AG10803 (cell line): ENCODE measurements at regions not wholly inside any gene's neighbourhood (a gene's known extent, or its start where the extent isn't known, plus 50 kb on each side); places are given as distances from the start of the nearest gene placed in this dataset.
A peak's percentile ranks its signal among the peaks of the same experiment; 100 is the strongest.
"Not testable (repeated sequence)": the region's sequence is repeated elsewhere in the genome, so short reads cannot be mapped to it uniquely, and the experiment has no call there.

Source experiments
- DNase-seq: peaks from one replicate; pipeline ENCODE4 v3.0.0; 2010; ENCODE audit warnings: low read depth
- H3K4me3 ChIP-seq: 2 replicates; pipeline ENCODE4 v1.5.1; 2011; ENCODE audit warnings: mild to moderate bottlenecking, low read length, control low read depth
- TF ChIP-seq, protein P1 (sequence below): conservative IDR thresholded peaks from 2 replicates; pipeline ENCODE4 v1.5.1; 2011; ENCODE audit warnings: mild to moderate bottlenecking, low read length, control low read depth, inconsistent platforms

- no peak overlapping the region for H3K4me3 ChIP-seq
- TF ChIP-seq, protein P1, sequence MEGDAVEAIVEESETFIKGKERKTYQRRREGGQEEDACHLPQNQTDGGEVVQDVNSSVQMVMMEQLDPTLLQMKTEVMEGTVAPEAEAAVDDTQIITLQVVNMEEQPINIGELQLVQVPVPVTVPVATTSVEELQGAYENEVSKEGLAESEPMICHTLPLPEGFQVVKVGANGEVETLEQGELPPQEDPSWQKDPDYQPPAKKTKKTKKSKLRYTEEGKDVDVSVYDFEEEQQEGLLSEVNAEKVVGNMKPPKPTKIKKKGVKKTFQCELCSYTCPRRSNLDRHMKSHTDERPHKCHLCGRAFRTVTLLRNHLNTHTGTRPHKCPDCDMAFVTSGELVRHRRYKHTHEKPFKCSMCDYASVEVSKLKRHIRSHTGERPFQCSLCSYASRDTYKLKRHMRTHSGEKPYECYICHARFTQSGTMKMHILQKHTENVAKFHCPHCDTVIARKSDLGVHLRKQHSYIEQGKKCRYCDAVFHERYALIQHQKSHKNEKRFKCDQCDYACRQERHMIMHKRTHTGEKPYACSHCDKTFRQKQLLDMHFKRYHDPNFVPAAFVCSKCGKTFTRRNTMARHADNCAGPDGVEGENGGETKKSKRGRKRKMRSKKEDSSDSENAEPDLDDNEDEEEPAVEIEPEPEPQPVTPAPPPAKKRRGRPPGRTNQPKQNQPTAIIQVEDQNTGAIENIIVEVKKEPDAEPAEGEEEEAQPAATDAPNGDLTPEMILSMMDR = no peak
- no peak for DNase-seq
These were observed 674.4 kb downstream of the TYW1 start for GRCh38 chr7:67671006-67671548.

DNA sequence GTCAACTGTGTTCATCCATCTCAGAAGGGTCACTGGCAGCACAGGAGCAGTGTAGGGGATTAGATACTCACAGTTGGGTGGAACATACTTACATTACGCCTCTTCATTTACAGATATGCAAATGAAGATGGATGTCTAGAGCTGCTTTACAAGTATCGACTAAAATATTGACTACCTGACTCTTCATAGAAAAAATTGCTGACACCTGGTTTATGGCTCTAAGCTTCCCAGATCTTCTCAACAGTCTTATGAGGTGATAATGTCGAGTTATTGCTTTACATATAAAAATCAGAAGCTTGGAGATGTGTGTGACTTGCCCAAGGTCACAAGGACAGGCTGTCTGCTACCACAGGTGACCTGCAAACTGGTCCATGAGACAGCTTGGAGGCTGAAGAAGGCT lies 677.2 kb downstream of the TYW1 start:
- no peak overlapping the region for H3K4me3 ChIP-seq
- TF ChIP-seq, protein P1 = no peak
- DNase-seq = no peak

DNA sequence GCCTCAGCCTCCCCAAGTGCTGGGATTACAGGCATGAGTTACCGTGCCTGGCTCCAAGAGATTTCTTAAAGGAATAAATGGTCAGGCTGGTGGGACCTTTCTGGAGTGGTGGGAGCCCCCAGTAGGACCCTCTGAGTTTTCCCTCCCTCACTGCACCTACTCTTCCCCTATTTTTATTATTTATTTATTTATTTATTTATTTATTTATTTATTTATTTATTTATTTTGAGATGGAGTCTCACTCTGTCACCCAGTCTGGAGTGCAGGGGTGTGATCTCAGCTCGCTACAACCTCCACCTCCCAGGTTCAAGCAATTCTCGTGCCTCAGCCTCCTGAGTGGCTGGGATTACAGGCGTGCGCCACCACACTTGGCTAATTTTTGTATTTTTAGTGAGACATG lies 678.2 kb downstream of the TYW1 start:
- DNase-seq, H3K4me3 ChIP-seq: not testable (repeated sequence)

- no peak overlapping the region for H3K4me3 ChIP-seq
- TF ChIP-seq, protein P1 = no peak
- DNase-seq = no peak
These were observed 679.3 kb downstream of the TYW1 start for GRCh38 chr7:67675971-67676370.

DNA sequence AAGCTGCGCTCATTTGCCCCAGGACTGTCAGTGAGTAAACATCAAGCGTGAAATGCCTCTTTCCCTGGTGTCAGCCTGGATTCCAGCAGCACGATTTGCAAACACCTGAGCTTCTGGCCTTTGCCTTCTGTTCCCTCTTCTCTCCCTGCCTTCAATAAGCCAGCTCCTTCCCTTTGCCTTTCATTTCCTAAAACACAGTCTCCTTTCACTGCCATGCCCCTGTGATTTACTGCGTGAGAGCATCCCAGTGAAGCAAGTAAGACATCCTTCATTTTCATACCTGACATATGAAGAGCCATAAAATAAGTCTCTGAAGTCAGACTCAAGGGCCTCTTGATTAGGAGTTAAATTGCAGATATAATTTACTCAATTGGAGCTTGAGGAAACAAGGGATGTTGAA lies 681.8 kb downstream of the TYW1 start:
- TF ChIP-seq, protein P1 = no peak
- no peak overlapping the region for H3K4me3 ChIP-seq
- no peak for DNase-seq

DNA sequence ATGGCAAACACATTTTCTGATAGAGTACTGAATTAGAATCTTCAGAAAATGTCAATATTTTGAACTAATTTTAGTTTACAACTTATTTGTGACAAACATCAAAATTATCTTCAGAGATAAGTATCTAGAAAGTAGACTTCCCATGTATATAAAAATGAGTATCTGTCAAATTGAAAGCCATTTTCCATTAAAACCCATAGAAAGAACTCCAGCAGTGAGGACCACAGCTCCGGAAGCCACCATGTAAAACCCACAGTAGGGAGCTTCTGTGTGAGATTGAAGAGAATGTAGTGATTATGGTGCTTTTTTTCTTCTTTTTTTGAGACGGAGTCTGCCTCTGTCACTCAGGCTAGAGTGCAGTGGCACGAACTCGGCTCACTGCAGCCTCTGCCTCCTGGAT lies 687.0 kb downstream of the TYW1 start:
- TF ChIP-seq, protein P1 = no peak
- DNase-seq = no peak

GRCh38 chr7:67690700-67691099 lies 694.1 kb downstream of the TYW1 start:
- H3K4me3 ChIP-seq = no peak overlapping the region
- TF ChIP-seq, protein P1 = no peak
- no peak for DNase-seq

More for the DNA sequence above, 687.0 kb downstream of the TYW1 start:
- H3K4me3 ChIP-seq = no peak overlapping the region

DNA sequence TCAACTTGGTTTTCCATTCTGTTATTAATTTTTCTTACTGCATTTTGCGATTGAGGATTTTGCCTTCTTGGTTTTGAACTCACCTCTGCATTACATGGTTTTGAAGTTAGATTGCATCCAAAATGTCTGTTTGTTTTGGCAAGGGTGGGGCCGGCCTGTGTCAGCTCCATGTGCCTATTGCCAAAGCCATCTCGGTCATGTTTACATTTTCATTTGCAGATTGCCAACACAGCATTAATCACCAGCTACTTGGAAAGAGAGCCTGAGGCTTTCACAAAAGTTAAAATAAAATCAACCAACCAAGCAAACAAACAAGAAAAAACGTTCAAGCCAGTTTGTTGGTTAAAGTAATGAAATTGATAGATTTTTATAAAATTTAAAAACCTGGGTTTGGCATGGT lies 695.8 kb downstream of the TYW1 start:
- TF ChIP-seq, protein P1 = no peak
- DNase-seq = peak; percentile 7
- H3K4me3 ChIP-seq = no peak overlapping the region
